ENCODE measurements at regions not wholly inside any gene's neighbourhood (a gene's known extent, or its start where the extent isn't known, plus 50 kb on each side); places are given as distances from the start of the nearest gene placed in this dataset.

- TF ChIP-seq ZBTB33 (IDR thresholded peaks at IDR 0.05; ENCODE audit: extremely low read depth, insufficient replicate concordance, low read length) (no peak), TCF7L2 (IDR thresholded peaks at IDR 0.05; ENCODE audit: borderline replicate concordance, extremely low read depth, insufficient read depth, insufficient read length) (no peak)
Observed at GRCh38 chr5:2032432-2032831, 149.7 kb upstream of the IRX4 start (continued).

- Histone ChIP-seq H3K27me3 (ENCODE audit: insufficient read depth, low read length) (peaks cover 70% of the 10 kb centered on the region), H3K27ac (ENCODE audit: low read depth, low read length) (no peak overlapping the region), H3K79me2 (ENCODE audit: insufficient read depth, low read length) (no peaks in the 10 kb centered on the region), H3K4me2 (ENCODE audit: low read length) (no peak overlapping the region), H3K9me3 (ENCODE audit: control insufficient read depth in 1 of 2, insufficient read depth in 1 of 2, low read depth in 1 of 2, low read length in 2 of 2) (no peaks in the 10 kb centered on the region), H2AFZ (ENCODE audit: low read depth, low read length, poor library complexity, severe bottlenecking) (no peak overlapping the region), H3K4me1 (ENCODE audit: control insufficient read depth in 1 of 2, insufficient read depth in 2 of 2, low read length in 2 of 2) (no peaks in the 10 kb centered on the region), H4K20me1 (ENCODE audit: insufficient read depth) (no peaks in the 10 kb centered on the region), H3K9ac (ENCODE audit: low read length) (no peak overlapping the region), H3K9me2 (ENCODE audit: insufficient read depth) (no peaks in the 10 kb centered on the region), H3K36me3 (ENCODE audit: control insufficient read depth in 1 of 2, insufficient read depth in 2 of 2, low read length in 2 of 2) (no peaks in the 10 kb centered on the region), H3K4me3 (replicated peaks in 1 of 2; ENCODE audit: low read depth in 1 of 2, low read length in 2 of 2) (no peak overlapping the region)
- BruUV-seq (replicated peaks), result no TSS peak
- intact Hi-C loops (cut with micrococcal nuclease), result no loop called here
- ATAC-seq (no peak), DNase-seq (ENCODE audit: low read depth, low spot score) (no peak)
- CTCF ChIA-PET, result no interaction called here
- POLR2A ChIA-PET, result no interaction called here
- RAD21 ChIA-PET (ENCODE audit: low non-redundant PET in 1 of 2, low total read pairs in 2 of 2, uncharacterized antibody in 2 of 2, unreplicated experiment in 2 of 2), result no interaction called here
- no peak for TF ChIP-seq SIN3A (IDR thresholded peaks at IDR 0.05; ENCODE audit: low read depth)
- TF ChIP-seq CTCF (IDR thresholded peaks at IDR 0.05 in 2 of 3, conservative IDR thresholded peaks at IDR 0.05 in 1 of 3; ENCODE audit: borderline replicate concordance in 1 of 3, insufficient read depth in 1 of 3, low read depth in 2 of 3, low read length in 2 of 3), result no peak
- TF ChIP-seq MAX (IDR thresholded peaks at IDR 0.05), result no peak
- no peak for TF ChIP-seq EGR1 (IDR thresholded peaks at IDR 0.05; ENCODE audit: low read depth)
- no peak for TF ChIP-seq ZBTB33 (IDR thresholded peaks at IDR 0.05; ENCODE audit: extremely low read depth, insufficient replicate concordance, low read length)
- TF ChIP-seq POLR2A (IDR thresholded peaks at IDR 0.05; ENCODE audit: borderline replicate concordance, extremely low read depth, insufficient read depth, insufficient read length), result no peak
- no peak for TF ChIP-seq TCF7L2 (IDR thresholded peaks at IDR 0.05; ENCODE audit: borderline replicate concordance, extremely low read depth, insufficient read depth, insufficient read length)
- TF ChIP-seq RAD21 (IDR thresholded peaks at IDR 0.05; ENCODE audit: low read depth), result no peak
- TF ChIP-seq POLR2AphosphoS5 (IDR thresholded peaks at IDR 0.05; ENCODE audit: low read depth, low read length), result no peak
- TF ChIP-seq EZH2 (IDR thresholded peaks at IDR 0.05), result no peak
- no peak for TF ChIP-seq CBX3 (IDR thresholded peaks at IDR 0.05; ENCODE audit: low read depth)
- no peak for TF ChIP-seq YY1 (IDR thresholded peaks at IDR 0.05; ENCODE audit: extremely low read depth, insufficient replicate concordance, low read depth, low read length)
- TF ChIP-seq JUND (IDR thresholded peaks at IDR 0.05), result no peak
- TF ChIP-seq FOSL1 (IDR thresholded peaks at IDR 0.05; ENCODE audit: low read depth), result no peak
- TF ChIP-seq SRF (IDR thresholded peaks at IDR 0.05; ENCODE audit: low read depth), result no peak
- no peak for TF ChIP-seq REST (IDR thresholded peaks at IDR 0.05; ENCODE audit: low read depth)
Observed at GRCh38 chr5:2031581-2031980, 148.9 kb upstream of the IRX4 start.

All from HCT116 (cell line).